ENCODE measurements at regions not wholly inside any gene's neighbourhood (a gene's known extent, or its start where the extent isn't known, plus 50 kb on each side); places are given as distances from the start of the nearest gene placed in this dataset.
A peak's percentile ranks its signal among the peaks of the same experiment; 100 is the strongest.
"Not testable (repeated sequence)": the region's sequence is repeated elsewhere in the genome, so short reads cannot be mapped to it uniquely, and the experiment has no call there.

DNA sequence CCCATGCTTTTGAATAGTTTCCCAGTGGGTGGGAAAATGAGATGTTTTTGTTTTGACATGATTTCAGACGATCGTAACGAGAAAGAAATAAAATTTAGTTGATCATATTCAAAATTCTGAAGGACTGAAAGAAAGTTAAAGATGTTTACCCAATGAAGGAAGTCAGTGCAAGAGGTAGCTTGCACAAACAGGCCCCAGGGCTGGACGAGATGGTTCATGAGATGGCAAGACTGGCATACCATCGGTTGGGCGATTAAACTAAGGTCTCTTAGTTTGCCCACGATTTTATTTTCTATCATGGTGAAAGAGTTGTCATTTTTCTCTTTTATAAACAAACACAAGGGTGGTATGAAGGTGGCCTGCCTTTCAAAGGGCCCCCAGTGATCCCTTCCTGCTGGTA, 124.5 kb upstream of the TBX5 start:
- intact Hi-C loops (cut with DNase I) = no loop called here
- H3K36me3 ChIP-seq = no peaks in the 10 kb centered on the region
- DNase-seq (no peak), ATAC-seq (no peak)
- no peak overlapping the region for H3K27ac ChIP-seq
- no peak overlapping the region for H3K4me3 ChIP-seq
- H3K27me3 ChIP-seq = peaks cover 0 to 9% of the 10 kb centered on the region in 2 donors
- TF ChIP-seq, protein P1, sequence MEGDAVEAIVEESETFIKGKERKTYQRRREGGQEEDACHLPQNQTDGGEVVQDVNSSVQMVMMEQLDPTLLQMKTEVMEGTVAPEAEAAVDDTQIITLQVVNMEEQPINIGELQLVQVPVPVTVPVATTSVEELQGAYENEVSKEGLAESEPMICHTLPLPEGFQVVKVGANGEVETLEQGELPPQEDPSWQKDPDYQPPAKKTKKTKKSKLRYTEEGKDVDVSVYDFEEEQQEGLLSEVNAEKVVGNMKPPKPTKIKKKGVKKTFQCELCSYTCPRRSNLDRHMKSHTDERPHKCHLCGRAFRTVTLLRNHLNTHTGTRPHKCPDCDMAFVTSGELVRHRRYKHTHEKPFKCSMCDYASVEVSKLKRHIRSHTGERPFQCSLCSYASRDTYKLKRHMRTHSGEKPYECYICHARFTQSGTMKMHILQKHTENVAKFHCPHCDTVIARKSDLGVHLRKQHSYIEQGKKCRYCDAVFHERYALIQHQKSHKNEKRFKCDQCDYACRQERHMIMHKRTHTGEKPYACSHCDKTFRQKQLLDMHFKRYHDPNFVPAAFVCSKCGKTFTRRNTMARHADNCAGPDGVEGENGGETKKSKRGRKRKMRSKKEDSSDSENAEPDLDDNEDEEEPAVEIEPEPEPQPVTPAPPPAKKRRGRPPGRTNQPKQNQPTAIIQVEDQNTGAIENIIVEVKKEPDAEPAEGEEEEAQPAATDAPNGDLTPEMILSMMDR (IDR thresholded peaks at IDR 0.05) = no peak
- no peaks in the 10 kb centered on the region for H3K9me3 ChIP-seq
- H3K4me1 ChIP-seq = no peaks in the 10 kb centered on the region

DNA sequence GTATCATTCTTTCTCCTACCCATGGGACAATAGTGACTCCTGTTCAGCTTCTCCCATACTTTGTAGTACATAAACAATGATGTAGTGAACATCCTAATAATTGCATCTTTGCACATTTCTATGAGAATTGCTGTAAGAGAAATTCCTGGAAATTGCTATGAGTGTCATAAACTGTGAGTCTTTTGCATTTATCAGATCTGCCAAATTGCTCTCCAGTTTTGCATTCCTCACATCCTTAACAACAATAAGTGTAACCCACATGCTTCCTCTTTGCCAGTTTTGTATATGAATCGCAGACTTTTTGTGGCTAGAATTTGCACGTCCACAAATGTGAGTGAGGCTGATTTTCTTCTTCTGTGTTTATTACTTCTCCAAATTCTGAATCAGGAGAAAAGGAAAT, 124.0 kb upstream of the TBX5 start:
- no peaks in the 10 kb centered on the region for H3K9me3 ChIP-seq
- peaks cover 0 to 9% of the 10 kb centered on the region in 2 donors for H3K27me3 ChIP-seq
- H3K4me3 ChIP-seq = no peak overlapping the region
- TF ChIP-seq, protein P1 (IDR thresholded peaks at IDR 0.05) = no peak
- intact Hi-C loops (cut with DNase I) = no loop called here
- DNase-seq = no peak
- H3K4me1 ChIP-seq = no peaks in the 10 kb centered on the region
- ATAC-seq = no peak
- no peaks in the 10 kb centered on the region for H3K36me3 ChIP-seq
- H3K27ac ChIP-seq = no peak overlapping the region

DNA sequence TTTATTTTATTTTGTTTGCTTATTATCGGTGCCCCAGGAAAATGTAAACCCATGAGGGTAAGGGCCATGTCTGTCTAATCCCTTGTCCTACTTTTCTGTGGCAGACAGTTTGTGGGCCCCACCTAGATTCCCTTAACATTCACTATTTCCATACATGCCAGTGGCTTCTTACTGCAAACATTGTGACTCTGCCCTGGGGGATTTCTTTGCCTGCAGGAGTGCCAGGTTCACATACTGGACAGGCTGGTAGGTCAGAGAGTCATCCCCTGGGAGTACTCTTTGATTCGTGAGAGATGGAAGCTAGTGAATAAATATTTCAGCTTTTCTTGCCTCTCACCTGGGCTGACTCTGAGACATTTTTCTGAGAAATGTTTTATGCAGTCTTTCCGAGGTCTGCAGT, 122.8 kb upstream of the TBX5 start:
- Histone ChIP-seq H3K9me3 (no peaks in the 10 kb centered on the region), H3K4me3 (no peak overlapping the region), H3K27ac (no peak overlapping the region), H3K4me1 (no peaks in the 10 kb centered on the region), H3K27me3 (peaks cover 0 to 9% of the 10 kb centered on the region in 2 donors), H3K36me3 (no peaks in the 10 kb centered on the region)
- no peak for DNase-seq
- TF ChIP-seq, protein P1 (IDR thresholded peaks at IDR 0.05) = no peak
- intact Hi-C loops (cut with DNase I) = no loop called here
- no peak for ATAC-seq

DNA sequence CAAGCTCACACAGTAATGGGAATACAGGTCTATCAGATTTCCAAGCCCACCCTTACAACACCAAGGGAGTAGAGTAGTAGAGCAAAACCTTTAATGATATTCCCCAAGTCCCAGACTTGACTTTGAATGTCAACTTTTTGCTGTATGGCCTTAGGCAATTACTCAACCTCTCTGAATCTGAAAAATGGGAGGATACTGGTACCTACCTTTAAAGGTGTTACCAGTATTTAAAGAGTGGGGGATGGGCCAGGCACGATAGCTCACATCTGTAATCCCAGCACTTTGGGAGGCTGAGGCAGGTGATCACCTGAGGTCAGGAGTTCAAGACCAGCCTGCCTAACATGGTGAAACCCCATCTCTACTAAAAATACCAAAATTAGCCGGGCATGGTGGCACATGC, 115.2 kb upstream of the TBX5 start:
- H3K4me1 ChIP-seq = not testable (repeated sequence)

DNA sequence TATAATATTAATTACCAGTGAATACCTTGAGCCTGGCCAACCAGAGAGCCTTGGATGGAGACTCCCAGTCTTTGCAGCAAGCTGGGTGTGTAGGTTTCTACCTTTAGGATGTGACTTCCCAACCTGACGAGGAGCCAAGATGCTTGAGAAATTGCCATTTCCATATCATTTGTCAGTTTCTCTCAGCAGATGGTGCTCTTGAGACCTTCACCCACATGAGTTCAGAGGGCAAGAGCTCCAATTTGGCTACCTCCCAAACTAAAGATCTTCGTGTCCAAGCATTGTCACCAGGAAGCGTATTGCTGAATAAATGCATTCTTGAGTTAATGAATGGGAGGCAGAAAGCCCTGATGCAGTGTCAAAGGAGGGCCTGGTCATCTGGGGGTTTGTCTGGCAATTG, 106.4 kb upstream of the TBX5 start:
- no peaks in the 10 kb centered on the region for H3K9me3 ChIP-seq
- H3K4me1 ChIP-seq = no peaks in the 10 kb centered on the region
- intact Hi-C loops (cut with DNase I) = no loop called here
- peaks cover 0 to 29% of the 10 kb centered on the region in 2 donors for H3K27me3 ChIP-seq
- no peaks in the 10 kb centered on the region for H3K36me3 ChIP-seq
- no peak overlapping the region for H3K4me3 ChIP-seq
- ATAC-seq = no peak
- no peak overlapping the region for H3K27ac ChIP-seq
- TF ChIP-seq, protein P1 (IDR thresholded peaks at IDR 0.05) = no peak
- DNase-seq = no peak

More for the DNA sequence above, 115.2 kb upstream of the TBX5 start:
- intact Hi-C loops (cut with DNase I); H3K36me3 ChIP-seq; H3K27ac ChIP-seq; DNase-seq; H3K9me3 ChIP-seq; H3K4me3 ChIP-seq; ATAC-seq: not testable (repeated sequence)
- H3K27me3 ChIP-seq = peaks cover 0 to 34% of the 10 kb centered on the region in 2 donors

DNA sequence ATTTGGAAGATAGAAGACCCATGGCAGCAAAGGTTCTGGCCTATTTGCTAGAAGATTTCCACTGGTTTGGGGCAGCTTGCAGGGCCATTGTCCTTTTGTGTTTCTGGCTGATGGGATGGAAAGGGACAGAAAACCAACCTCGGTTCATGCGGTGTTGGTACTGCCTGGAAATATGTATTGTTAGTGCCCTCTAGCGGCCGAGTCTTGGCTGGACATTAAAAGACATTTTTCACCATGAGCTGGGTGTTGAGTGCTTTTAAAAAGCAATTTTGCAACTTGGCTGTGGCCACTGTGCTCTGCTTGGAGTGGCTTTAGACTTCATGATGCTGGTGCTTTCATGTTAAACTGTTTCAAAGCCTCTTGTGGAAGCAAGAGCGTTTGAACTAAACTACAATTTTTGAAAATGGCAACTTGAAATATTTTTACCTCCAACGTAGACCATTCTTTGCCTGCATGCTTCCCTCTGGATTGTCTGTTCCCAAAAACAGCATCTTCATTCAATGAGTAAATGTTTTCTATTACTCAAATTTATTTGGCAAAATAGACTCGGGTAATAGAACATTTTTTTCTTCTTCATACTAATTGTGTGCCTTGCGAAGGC, 102.7 kb upstream of the TBX5 start:
- Histone ChIP-seq H3K27ac (no peak overlapping the region), H3K4me3 (no peak overlapping the region), H3K36me3 (no peaks in the 10 kb centered on the region), H3K4me1 (no peaks in the 10 kb centered on the region), H3K27me3 (peaks cover 0 to 46% of the 10 kb centered on the region in 2 donors), H3K9me3 (no peaks in the 10 kb centered on the region)
- TF ChIP-seq, protein P1 (IDR thresholded peaks at IDR 0.05) = peak; percentile 53 to 69
- intact Hi-C loops (cut with DNase I) = loop anchor here in 1 of 2 donors (5.0 to 10.0 kb wide), 2 partner anchors 344 to 526 kb away; no protein-coding TSS in a partner anchor
- DNase-seq (peak in 3 of 4 donors; percentile 53 to 89 (median 81)), ATAC-seq (peak; percentile 92)

Data from left lung (tissue), 4 donors.